Upper lobe of left lung (tissue), 4 donors: ENCODE measurements at regions not wholly inside any gene's neighbourhood (a gene's known extent, or its start where the extent isn't known, plus 50 kb on each side); places are given as distances from the start of the nearest gene placed in this dataset.

Experiments
- CTCF ChIP-seq, 6 experiments: fragments of 450-650 bp in 4 of 6; fragments of 200-600 bp in 2 of 6; sonication (generic) in 2 of 6; IDR thresholded peaks; one replicate each; pipeline ENCODE4 v1.5.1; 2016 to 2019; ENCODE audit warnings: antibody characterized with exemption in 6 of 6
- EP300 ChIP-seq, 4 donors: sonication (generic); formaldehyde crosslinking; IDR thresholded peaks; one replicate each; pipeline ENCODE4 v1.5.1; 2017; ENCODE audit warnings: antibody characterized with exemption in 4 of 4, control low read depth in 2 of 4
- POLR2A ChIP-seq, 4 donors: fragments of 450-650 bp; IDR thresholded peaks; one replicate each; pipeline ENCODE4 v1.5.1; 2016 to 2017; ENCODE audit warnings: antibody characterized with exemption in 4 of 4, mild to moderate bottlenecking in 2 of 4

DNA sequence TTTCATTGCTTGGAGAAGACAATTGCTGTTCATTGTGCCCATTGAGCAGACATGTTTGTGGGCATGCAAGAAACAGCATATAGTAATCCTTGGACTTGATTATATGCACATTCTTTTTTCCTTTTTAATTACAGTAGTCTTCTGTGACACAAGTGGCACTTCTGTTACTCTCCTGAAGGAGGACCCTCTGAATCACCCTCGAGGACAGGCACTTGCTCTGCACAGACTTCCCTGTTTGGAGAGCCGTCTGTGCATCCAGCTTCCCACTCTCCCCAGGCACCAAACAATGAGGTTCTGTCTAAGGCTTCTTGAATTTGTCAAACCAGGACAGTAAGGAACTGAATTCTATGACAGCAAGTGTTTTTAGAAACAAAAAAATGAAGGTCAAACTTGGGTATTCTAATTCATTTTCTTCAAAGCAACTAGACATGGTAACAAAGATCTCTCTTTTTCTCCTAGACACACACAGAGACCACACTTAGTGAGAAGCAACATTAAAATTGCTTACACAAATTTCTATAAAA is 844.6 kb upstream of the ID2 start:
- TF ChIP-seq CTCF (IDR thresholded peaks at IDR 0.05), result no peak
- TF ChIP-seq POLR2A (IDR thresholded peaks at IDR 0.05), result no peak
- no peak for TF ChIP-seq EP300 (IDR thresholded peaks at IDR 0.05)
